Fibroblast of lung (primary cell): ENCODE measurements at regions not wholly inside any gene's neighbourhood (a gene's known extent, or its start where the extent isn't known, plus 50 kb on each side); places are given as distances from the start of the nearest gene placed in this dataset.

Source experiments
- DNase-seq, 2 donors: peaks; one replicate each; pipeline versions ENCODE4 v3.0.0 to v3.0.0-alpha.2; 2010; ENCODE audit warnings: low read depth in 2 of 2
- H2AFZ ChIP-seq: 2 replicates; pipeline ENCODE4 v1.5.1; 2012; ENCODE audit warnings: low read length, control low read depth, inconsistent platforms
- H3K27ac ChIP-seq: 2 replicates; pipeline ENCODE4 v1.5.1; 2011; ENCODE audit warnings: low read length, control low read depth; ENCODE audit not compliant: insufficient read depth
- H3K27me3 ChIP-seq: 2 replicates; pipeline ENCODE4 v1.5.1; 2011; ENCODE audit warnings: mild to moderate bottlenecking, low read length; ENCODE audit not compliant: control insufficient read depth, insufficient read depth
- H3K36me3 ChIP-seq: 2 replicates; pipeline ENCODE4 v1.5.1; 2011; ENCODE audit warnings: low read length; ENCODE audit not compliant: control insufficient read depth, insufficient read depth
- H3K4me1 ChIP-seq: 2 replicates; pipeline ENCODE4 v1.5.1; 2011; ENCODE audit warnings: low read length; ENCODE audit not compliant: control insufficient read depth, insufficient read depth; ENCODE audit errors: extremely low read depth
- H3K4me2 ChIP-seq: 2 replicates; pipeline ENCODE4 v1.5.1; 2011; ENCODE audit warnings: low read length, control low read depth; ENCODE audit not compliant: insufficient read depth; ENCODE audit errors: extremely low read depth
- H3K4me3 ChIP-seq, 4 experiments: fragments of 200-600 bp in 1 of 4; sonication (generic) in 1 of 4; replicated peaks in 1 of 4; 2 replicates each; pipeline ENCODE4 v1.5.1; 2011 to 2016; ENCODE audit warnings: low read length in 4 of 4, low read depth in 3 of 4, mild to moderate bottlenecking in 3 of 4, control low read depth in 2 of 4, inconsistent platforms in 1 of 4, mixed read lengths in 1 of 4; ENCODE audit not compliant: insufficient read depth in 1 of 4; ENCODE audit errors: control extremely low read depth in 1 of 4
- H3K79me2 ChIP-seq: 2 replicates; pipeline ENCODE4 v1.5.1; 2012; ENCODE audit warnings: mild to moderate bottlenecking, low read length, inconsistent platforms; ENCODE audit not compliant: control insufficient read depth, insufficient read depth
- H3K9ac ChIP-seq: 2 replicates; pipeline ENCODE4 v1.5.1; 2011; ENCODE audit warnings: mild to moderate bottlenecking, low read length, control low read depth; ENCODE audit not compliant: insufficient read depth
- H3K9me3 ChIP-seq: 2 replicates; pipeline ENCODE4 v1.5.1; 2012; ENCODE audit warnings: low read depth, low read length; ENCODE audit not compliant: control insufficient read depth, insufficient read depth
- H4K20me1 ChIP-seq: 2 replicates; pipeline ENCODE4 v1.5.1; 2011; ENCODE audit warnings: low read length; ENCODE audit not compliant: control insufficient read depth, insufficient read depth; ENCODE audit errors: extremely low read depth
- EZH2 ChIP-seq: IDR thresholded peaks from 2 replicates; pipeline ENCODE4 v1.5.1; 2012; ENCODE audit warnings: low read length, control low read depth, mild to moderate bottlenecking; ENCODE audit errors: missing control alignments
- TF ChIP-seq, protein P1 (sequence below), 2 donors: IDR thresholded peaks in 1 of 2; conservative IDR thresholded peaks in 1 of 2; 1 replicate in 1 of 2; 2 replicates in 1 of 2; pipeline ENCODE4 v1.5.1; 2011 to 2012; ENCODE audit warnings: low read length in 2 of 2, control low read depth in 1 of 2, inconsistent platforms in 1 of 2, low read depth in 1 of 2, mild to moderate bottlenecking in 1 of 2

DNA sequence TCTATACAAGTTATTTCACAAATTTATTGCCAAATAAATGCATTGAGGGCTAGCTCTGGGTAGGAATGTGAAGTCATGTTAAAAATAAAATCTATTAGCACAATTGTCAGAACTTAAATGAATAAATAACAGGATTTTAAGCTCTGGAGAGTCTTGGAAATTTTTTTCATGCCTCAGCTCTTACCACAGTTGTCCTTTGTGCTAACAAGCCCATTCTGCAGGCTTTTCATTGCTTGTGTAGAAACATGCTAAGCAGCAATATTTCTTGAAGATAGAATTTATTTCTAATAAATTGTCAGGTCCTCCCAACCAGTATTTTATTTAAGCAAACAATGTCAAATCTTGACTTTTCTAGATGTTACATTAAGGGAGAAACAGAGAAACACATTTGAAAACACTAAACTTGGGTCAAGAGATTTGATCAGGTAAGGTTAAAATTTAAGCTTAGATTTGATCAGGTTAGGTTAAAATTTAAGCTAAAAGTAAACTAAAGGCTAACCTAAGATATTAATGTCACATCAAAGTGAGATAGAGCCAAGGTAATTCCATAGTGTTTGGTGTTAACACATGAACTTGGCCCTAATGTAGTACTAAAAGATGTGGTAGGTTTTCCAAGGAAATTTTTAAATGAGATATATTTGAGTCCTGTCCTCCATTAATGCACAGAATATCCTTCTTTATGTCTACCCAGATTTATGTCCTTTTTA is 179.1 kb upstream of the IL1RAPL1 start:
- Histone ChIP-seq H3K36me3 (no peaks in the 10 kb centered on the region), H3K4me2 (no peak overlapping the region), H3K9ac (no peak overlapping the region), H3K9me3 (no peaks in the 10 kb centered on the region), H3K27ac (no peak overlapping the region), H3K79me2 (no peaks in the 10 kb centered on the region), H3K4me3 (no peak overlapping the region), H3K4me1 (no peaks in the 10 kb centered on the region), H3K27me3 (no peaks in the 10 kb centered on the region), H2AFZ (no peak overlapping the region), H4K20me1 (no peaks in the 10 kb centered on the region)
- no peak for DNase-seq
- no peak for TF ChIP-seq EZH2
- TF ChIP-seq, protein P1, sequence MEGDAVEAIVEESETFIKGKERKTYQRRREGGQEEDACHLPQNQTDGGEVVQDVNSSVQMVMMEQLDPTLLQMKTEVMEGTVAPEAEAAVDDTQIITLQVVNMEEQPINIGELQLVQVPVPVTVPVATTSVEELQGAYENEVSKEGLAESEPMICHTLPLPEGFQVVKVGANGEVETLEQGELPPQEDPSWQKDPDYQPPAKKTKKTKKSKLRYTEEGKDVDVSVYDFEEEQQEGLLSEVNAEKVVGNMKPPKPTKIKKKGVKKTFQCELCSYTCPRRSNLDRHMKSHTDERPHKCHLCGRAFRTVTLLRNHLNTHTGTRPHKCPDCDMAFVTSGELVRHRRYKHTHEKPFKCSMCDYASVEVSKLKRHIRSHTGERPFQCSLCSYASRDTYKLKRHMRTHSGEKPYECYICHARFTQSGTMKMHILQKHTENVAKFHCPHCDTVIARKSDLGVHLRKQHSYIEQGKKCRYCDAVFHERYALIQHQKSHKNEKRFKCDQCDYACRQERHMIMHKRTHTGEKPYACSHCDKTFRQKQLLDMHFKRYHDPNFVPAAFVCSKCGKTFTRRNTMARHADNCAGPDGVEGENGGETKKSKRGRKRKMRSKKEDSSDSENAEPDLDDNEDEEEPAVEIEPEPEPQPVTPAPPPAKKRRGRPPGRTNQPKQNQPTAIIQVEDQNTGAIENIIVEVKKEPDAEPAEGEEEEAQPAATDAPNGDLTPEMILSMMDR (conservative IDR thresholded peaks at IDR 0.05 in 1 of 2, IDR thresholded peaks at IDR 0.05 in 1 of 2; ENCODE audit: low read depth in 1 of 2, low read length in 2 of 2): no peak

DNA sequence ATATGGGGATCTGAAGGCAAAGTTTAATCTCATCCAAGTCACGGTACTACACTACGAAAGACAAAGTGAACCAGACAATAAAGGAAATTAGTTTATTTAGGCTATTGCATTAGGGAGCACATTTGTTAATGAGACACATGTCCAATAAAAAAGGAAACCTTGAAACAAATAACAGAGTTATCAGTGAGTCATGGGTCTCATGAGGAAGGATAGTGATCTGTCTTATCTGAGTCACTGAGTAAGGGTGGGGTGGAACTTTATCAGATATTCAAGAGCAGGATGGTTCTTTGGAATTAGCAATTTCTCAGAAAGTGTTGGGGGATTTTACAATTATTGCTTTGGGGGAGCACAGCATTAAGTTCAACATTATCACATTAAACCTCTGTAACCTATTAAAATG is 188.9 kb upstream of the IL1RAPL1 start:
- Histone ChIP-seq H3K9me3 (no peaks in the 10 kb centered on the region), H2AFZ (no peak overlapping the region), H4K20me1 (no peaks in the 10 kb centered on the region), H3K27ac (no peak overlapping the region), H3K4me3 (no peak overlapping the region), H3K79me2 (no peaks in the 10 kb centered on the region), H3K4me2 (no peak overlapping the region), H3K36me3 (no peaks in the 10 kb centered on the region), H3K27me3 (no peaks in the 10 kb centered on the region), H3K9ac (no peak overlapping the region), H3K4me1 (no peaks in the 10 kb centered on the region)
- TF ChIP-seq, protein P1 (conservative IDR thresholded peaks at IDR 0.05 in 1 of 2, IDR thresholded peaks at IDR 0.05 in 1 of 2; ENCODE audit: low read depth in 1 of 2, low read length in 2 of 2): no peak
- no peak for TF ChIP-seq EZH2
- DNase-seq: no peak

DNA sequence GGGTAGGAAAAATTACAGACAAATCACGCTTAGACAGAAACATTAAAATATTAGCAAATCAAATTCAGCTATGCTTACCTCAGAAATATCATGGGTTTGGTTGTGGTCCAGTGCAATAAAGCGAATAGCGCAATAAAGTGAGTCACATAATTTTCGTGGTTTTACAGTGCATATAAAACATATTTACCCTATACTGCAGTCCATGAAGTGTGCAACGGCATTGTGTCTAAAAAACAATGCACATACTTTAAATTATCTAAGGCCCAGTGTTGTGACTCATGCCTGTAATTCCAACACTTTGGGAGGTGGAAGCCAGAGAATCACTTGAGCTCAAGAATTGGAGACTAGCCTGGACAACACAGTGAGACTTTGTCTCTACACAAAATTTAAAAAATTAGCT is 195.7 kb upstream of the IL1RAPL1 start:
- H3K27me3 ChIP-seq: no peaks in the 10 kb centered on the region
- DNase-seq: peak; percentile 29 to 34
- no peaks in the 10 kb centered on the region for H4K20me1 ChIP-seq
- no peak overlapping the region for H3K4me2 ChIP-seq
- no peak overlapping the region for H2AFZ ChIP-seq
- no peak overlapping the region for H3K9ac ChIP-seq
- H3K27ac ChIP-seq: no peak overlapping the region
- H3K4me3 ChIP-seq: no peak overlapping the region
- H3K79me2 ChIP-seq: no peaks in the 10 kb centered on the region
- no peaks in the 10 kb centered on the region for H3K36me3 ChIP-seq
- H3K9me3 ChIP-seq: no peaks in the 10 kb centered on the region
- no peaks in the 10 kb centered on the region for H3K4me1 ChIP-seq
- TF ChIP-seq, protein P1 (conservative IDR thresholded peaks at IDR 0.05 in 1 of 2, IDR thresholded peaks at IDR 0.05 in 1 of 2; ENCODE audit: low read depth in 1 of 2, low read length in 2 of 2): no peak
- no peak for TF ChIP-seq EZH2
